Heart left ventricle (tissue), 16 donors: ENCODE measurements at regions not wholly inside any gene's neighbourhood (a gene's known extent, or its start where the extent isn't known, plus 50 kb on each side); places are given as distances from the start of the nearest gene placed in this dataset.

Experiments used
- ATAC-seq, 4 donors: fragments of 200-7000 bp; cut with Tn5 transposase; one replicate each; pipeline ENCODE4 v1.9.1; 2020 to 2022; ENCODE audit warnings: moderate library complexity in 4 of 4, mild to moderate bottlenecking in 3 of 4, moderate number of reproducible peaks in 1 of 4
- DNase-seq, 5 donors: peaks; one replicate each; pipeline ENCODE4 v3.0.0-alpha.2; 2020
- H3K27ac ChIP-seq, 12 donors: fragments of 200-600 bp; sonication (generic) in 4 of 12; one replicate each; pipeline versions ENCODE4 v1.5.0 to v1.8.0; 2016 to 2022; ENCODE audit warnings: mild to moderate bottlenecking in 2 of 12
- H3K27me3 ChIP-seq, 9 donors: fragments of 200-600 bp; sonication (generic) in 2 of 9; one replicate each; pipeline versions ENCODE4 v1.5.1 to v1.8.0; 2016 to 2022; ENCODE audit warnings: mild to moderate bottlenecking in 3 of 9
- H3K36me3 ChIP-seq, 9 donors: fragments of 200-600 bp; sonication (generic) in 2 of 9; one replicate each; pipeline versions ENCODE4 v1.5.0 to v1.8.0; 2018 to 2022; ENCODE audit warnings: mild to moderate bottlenecking in 2 of 9
- H3K4me1 ChIP-seq, 12 donors: fragments of 200-600 bp; sonication (generic) in 4 of 12; one replicate each; pipeline versions ENCODE4 v1.5.0 to v1.8.0; 2016 to 2022; ENCODE audit warnings: mild to moderate bottlenecking in 3 of 12
- H3K4me3 ChIP-seq, 12 donors: fragments of 200-600 bp; sonication (generic) in 4 of 12; one replicate each; pipeline versions ENCODE4 v1.5.0 to v1.8.0; 2017 to 2022; ENCODE audit warnings: mild to moderate bottlenecking in 9 of 12, moderate library complexity in 4 of 12
- H3K9me3 ChIP-seq, 12 donors: fragments of 200-600 bp; sonication (generic) in 4 of 12; one replicate each; pipeline versions ENCODE4 v1.5.0 to v1.8.0; 2016 to 2022; ENCODE audit warnings: mild to moderate bottlenecking in 1 of 12
- CTCF ChIP-seq, 12 donors: fragments of 200-600 bp; sonication (generic) in 4 of 12; IDR thresholded peaks; one replicate each; pipeline versions ENCODE4 v1.5.0 to v1.8.0; 2018 to 2022; ENCODE audit warnings: antibody characterized with exemption in 12 of 12, mild to moderate bottlenecking in 5 of 12
- POLR2A ChIP-seq, 2 donors: fragments of 450-650 bp; IDR thresholded peaks; one replicate each; pipeline ENCODE4 v1.6.1; 2017; ENCODE audit warnings: antibody characterized with exemption in 2 of 2, mild to moderate bottlenecking in 2 of 2, moderate library complexity in 2 of 2
- WGBS, 4 donors: extraction: QIAGEN DNeasy Blood & Tissue Kit in 2 of 4; methylation state at CpG; one replicate each; pipeline versions ENCODE4 v1.1.5 to v1.1.7; 2013 to 2018; 5-methylcytosine and 5-hydroxymethylcytosine counted together
- intact Hi-C, 10 donors: fragments of 100-400 bp; cut with DNase I; formaldehyde crosslinking; loops; one replicate each; pipeline versions ENCODE4 v1.11.1 to v1.14.2; 2022
- donor health status: ischemic (EF 13 %, LVEDD 7.1; RV severe dilation, severe dysfunction).
- donor health status: healthy with polysubstance abuse.
- donor health status: DM: no; HTN: yes; CAD: no.
- donor health status: DM: no; HTN: no; CAD: no.
- donor health status: ischemic (EF 25% LVEDD 6.9; RV normal size, moderate dysfunction).
- donor health status: ischemic (EF 25% LVEDD 5.7; RV mildly dilated, moderate dysfunction).
- donor health status: healthy.
- donor health status: DM: yes; HTN: yes; CAD: no.
- donor health status: ischemic (EF 35%, LVEDD 5.7; RV mildly dilated, moderate dysfunction).
- donor health status: nonischemic (EF 11% LVEDD 7.7; RV severe dilation, severe dysfunction).
- donor health status: DM: yes; HTN: yes; CAD: no.
- donor health status: PGD.
- donor health status: ischemic (EF 29% LVEDD 5.4; RV normal size, mild dysfunction).
- donor health status: nonischemic (EF 23%, LVEDD 6.1; RV moderate dilation, normal function).

- Histone ChIP-seq H3K27me3 (no peaks in the 10 kb centered on the region), H3K27ac (peak overlapping the region in 9 of 12 donors; percentile 44 to 82 (median 60)), H3K9me3 (peaks cover 0 to 7% (median 0%) of the 10 kb centered on the region in 12 donors), H3K4me1 (peaks cover 0 to 16% (median 0%) of the 10 kb centered on the region in 12 donors), H3K4me3 (no peak overlapping the region), H3K36me3 (no peaks in the 10 kb centered on the region)
- no peak for TF ChIP-seq CTCF (IDR thresholded peaks at IDR 0.05)
- TF ChIP-seq POLR2A (IDR thresholded peaks at IDR 0.05) = no peak
- intact Hi-C loops = no loop called here
- no peak for DNase-seq
- peak; percentile 12 to 69 (median 47) for ATAC-seq
- 50 to 79% (median 68%) methylated on average over 1 of the region's 1 CpG for WGBS, 4 donors
Measured at GRCh38 chr4:126898815-126899214, 733.9 kb upstream of the INTU start.

GRCh38 chr4:126899331-126899801 lies 733.4 kb upstream of the INTU start:
- peaks cover 0 to 7% (median 0%) of the 10 kb centered on the region in 12 donors for H3K9me3 ChIP-seq
- intact Hi-C loops = no loop called here
- no peaks in the 10 kb centered on the region for H3K27me3 ChIP-seq
- 16 to 35% (median 32%) methylated on average over 2 of the region's 2 CpGs for WGBS, 4 donors
- peaks cover 0 to 16% (median 0%) of the 10 kb centered on the region in 12 donors for H3K4me1 ChIP-seq
- ATAC-seq = peak; percentile 90 to 93 (median 92)
- H3K36me3 ChIP-seq = no peaks in the 10 kb centered on the region
- peak in 4 of 5 donors; percentile 40 to 61 (median 54) for DNase-seq
- no peak for TF ChIP-seq CTCF (IDR thresholded peaks at IDR 0.05)
- TF ChIP-seq POLR2A (IDR thresholded peaks at IDR 0.05) = no peak
- peak overlapping the region in 10 of 12 donors; percentile 12 to 82 (median 56) for H3K27ac ChIP-seq
- no peak overlapping the region for H3K4me3 ChIP-seq

GRCh38 chr4:126906466-126906865 lies 726.3 kb upstream of the INTU start:
- ATAC-seq (no peak), DNase-seq (no peak)
- H3K9me3 ChIP-seq = no peaks in the 10 kb centered on the region
- no peak overlapping the region for H3K27ac ChIP-seq
- H3K27me3 ChIP-seq = no peaks in the 10 kb centered on the region
- TF ChIP-seq CTCF (IDR thresholded peaks at IDR 0.05) = no peak
- TF ChIP-seq POLR2A (IDR thresholded peaks at IDR 0.05) = no peak
- no peaks in the 10 kb centered on the region for H3K36me3 ChIP-seq
- intact Hi-C loops = no loop called here
- H3K4me3 ChIP-seq = no peak overlapping the region
- H3K4me1 ChIP-seq = no peaks in the 10 kb centered on the region
- WGBS, 4 donors = 67 to 78% (median 73%) methylated on average over 3 of the region's 3 CpGs

- Histone ChIP-seq H3K4me3 (no peak overlapping the region), H3K27ac (no peak overlapping the region), H3K36me3 (no peaks in the 10 kb centered on the region), H3K4me1 (no peaks in the 10 kb centered on the region), H3K27me3 (no peaks in the 10 kb centered on the region), H3K9me3 (no peaks in the 10 kb centered on the region)
- DNase-seq (no peak), ATAC-seq (no peak)
- no peak for TF ChIP-seq CTCF (IDR thresholded peaks at IDR 0.05)
- TF ChIP-seq POLR2A (IDR thresholded peaks at IDR 0.05) = no peak
- WGBS, 4 donors = 65 to 87% (median 74%) methylated on average over 1 of the region's 1 CpG
- intact Hi-C loops = no loop called here
Measured at GRCh38 chr4:126907389-126907788, 725.4 kb upstream of the INTU start.
